Naive B cell (primary cell): ENCODE measurements at regions not wholly inside any gene's neighbourhood (a gene's known extent, or its start where the extent isn't known, plus 50 kb on each side); places are given as distances from the start of the nearest gene placed in this dataset.

Source experiments
- ATAC-seq, 2 donors: fragments of 150-1000 bp; cut with Tn5 transposase; 2 replicates each; pipeline ENCODE4 v1.10.0; 2021; ENCODE audit warnings: low read depth in 2 of 2, mild to moderate bottlenecking in 2 of 2, moderate library complexity in 2 of 2
- DNase-seq: peaks from one replicate; pipeline ENCODE4 v3.0.0; 2022
- H3K27ac Mint-ChIP-seq, 6 donors: one replicate each; pipeline ENCODE4 v1.8.0; 2020 to 2022; ENCODE audit warnings: mild to moderate bottlenecking in 6 of 6, mixed read lengths in 6 of 6, moderate library complexity in 5 of 6, inconsistent platforms in 2 of 6
- H3K27me3 Mint-ChIP-seq, 3 donors: one replicate each; pipeline ENCODE4 v1.8.0; 2021 to 2022; ENCODE audit warnings: mixed read lengths in 3 of 3, mild to moderate bottlenecking in 1 of 3
- H3K36me3 Mint-ChIP-seq, 2 donors: one replicate each; pipeline ENCODE4 v1.8.0; 2020 to 2022; ENCODE audit warnings: mixed read lengths in 2 of 2, inconsistent platforms in 1 of 2, mild to moderate bottlenecking in 1 of 2
- H3K4me1 Mint-ChIP-seq, 3 donors: one replicate each; pipeline ENCODE4 v1.8.0; 2020 to 2022; ENCODE audit warnings: mixed read lengths in 3 of 3, inconsistent platforms in 1 of 3, mild to moderate bottlenecking in 1 of 3, moderate library complexity in 1 of 3
- H3K4me3 Mint-ChIP-seq, 8 donors: one replicate each; pipeline ENCODE4 v1.8.0; 2020 to 2022; ENCODE audit warnings: mild to moderate bottlenecking in 8 of 8, mixed read lengths in 8 of 8, moderate library complexity in 8 of 8, inconsistent platforms in 2 of 8
- H3K9me3 Mint-ChIP-seq, 7 donors: one replicate each; pipeline ENCODE4 v1.8.0; 2020 to 2022; ENCODE audit warnings: mixed read lengths in 7 of 7, mild to moderate bottlenecking in 5 of 7, inconsistent platforms in 2 of 7, moderate library complexity in 1 of 7

DNA sequence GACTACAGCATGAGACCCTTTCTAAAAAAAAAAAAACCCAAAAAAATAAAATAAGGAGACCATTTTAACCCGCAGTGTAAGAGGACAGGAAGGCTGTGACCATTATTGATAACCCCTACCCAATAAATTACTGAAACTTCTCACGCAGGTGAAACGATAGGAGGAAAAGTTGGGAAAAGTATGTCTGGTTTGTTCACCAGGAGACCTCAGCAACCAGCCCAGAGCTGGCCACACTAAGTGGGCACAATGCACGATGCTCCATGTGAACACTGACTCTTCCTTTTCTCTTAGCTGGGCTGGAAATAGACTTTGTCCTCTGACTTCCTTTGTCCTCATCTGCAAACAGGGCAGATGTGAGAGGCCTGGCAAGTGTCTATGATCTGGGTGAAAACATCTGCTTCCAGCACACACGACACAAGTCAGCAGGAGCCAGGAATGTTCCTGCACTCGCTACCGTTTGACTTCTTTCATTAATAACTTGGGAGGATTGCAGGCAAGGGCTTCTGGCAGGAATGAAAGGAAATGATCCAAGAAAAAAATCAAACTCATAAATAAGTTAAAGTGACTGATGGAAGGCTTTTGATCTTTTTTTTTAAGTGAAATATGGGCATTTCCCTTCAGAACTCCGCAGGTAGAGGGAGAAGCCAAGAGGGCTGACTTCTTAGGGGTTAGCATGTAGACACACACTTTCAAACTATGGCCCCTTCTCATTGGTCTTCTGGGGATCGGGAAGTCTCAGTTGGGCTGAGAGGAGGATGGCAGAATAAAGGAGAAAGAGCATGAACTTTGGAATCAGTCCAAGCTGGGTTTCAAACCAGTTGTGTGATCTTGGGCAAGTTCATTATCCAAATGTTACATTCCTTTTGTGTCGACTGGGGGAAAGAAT lies 137.4 kb upstream of the MYCN start:
- no peaks in the 10 kb centered on the region for H3K36me3 Mint-ChIP-seq
- no peak for DNase-seq
- H3K27me3 Mint-ChIP-seq = peaks cover 0 to 4% (median 0%) of the 10 kb centered on the region in 3 donors
- H3K27ac Mint-ChIP-seq = no peak overlapping the region
- H3K4me1 Mint-ChIP-seq = no peaks in the 10 kb centered on the region
- H3K4me3 Mint-ChIP-seq = no peak overlapping the region
- H3K9me3 Mint-ChIP-seq = peaks cover 0 to 5% (median 0%) of the 10 kb centered on the region in 7 donors
- ATAC-seq = no peak

DNA sequence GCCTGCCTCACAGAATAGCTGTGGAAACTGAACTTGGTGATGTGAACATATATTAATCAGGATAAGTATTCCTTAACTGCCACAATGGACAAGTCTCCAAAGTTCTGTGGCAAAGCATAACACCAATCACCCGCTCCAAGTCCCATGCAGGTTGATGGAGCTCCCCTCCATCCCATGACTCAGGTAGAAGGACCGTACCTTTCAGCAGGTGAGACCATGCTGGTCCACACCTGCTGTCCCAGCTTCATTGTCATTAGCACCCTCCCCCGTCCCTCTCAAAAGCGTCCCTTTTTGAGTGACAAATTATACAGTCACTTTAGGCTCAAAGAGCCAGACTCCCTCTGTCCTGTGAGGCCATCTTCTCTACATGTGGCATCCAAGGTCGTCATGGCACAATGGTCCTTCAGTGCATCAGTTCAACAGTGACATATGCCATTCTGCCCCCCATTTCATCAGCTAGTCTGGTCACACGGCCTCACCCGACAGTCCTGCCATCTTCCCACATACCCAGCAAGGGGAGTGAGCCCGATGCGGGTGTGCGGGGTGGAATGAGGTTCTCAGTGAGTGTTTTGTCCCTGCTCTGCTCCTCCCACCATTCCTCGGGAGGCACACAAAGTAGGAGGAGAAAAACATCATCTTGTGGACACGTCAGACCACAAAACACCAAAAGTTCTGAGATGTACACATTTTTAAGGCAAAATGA lies 136.7 kb upstream of the MYCN start:
- peaks cover 0 to 3% (median 2%) of the 10 kb centered on the region in 3 donors for H3K4me1 Mint-ChIP-seq
- H3K27ac Mint-ChIP-seq = no peak overlapping the region
- H3K4me3 Mint-ChIP-seq = no peak overlapping the region
- H3K9me3 Mint-ChIP-seq = peaks cover 0 to 5% (median 0%) of the 10 kb centered on the region in 7 donors
- peaks cover 0 to 4% (median 0%) of the 10 kb centered on the region in 3 donors for H3K27me3 Mint-ChIP-seq
- no peaks in the 10 kb centered on the region for H3K36me3 Mint-ChIP-seq
- no peak for ATAC-seq
- DNase-seq = no peak

DNA sequence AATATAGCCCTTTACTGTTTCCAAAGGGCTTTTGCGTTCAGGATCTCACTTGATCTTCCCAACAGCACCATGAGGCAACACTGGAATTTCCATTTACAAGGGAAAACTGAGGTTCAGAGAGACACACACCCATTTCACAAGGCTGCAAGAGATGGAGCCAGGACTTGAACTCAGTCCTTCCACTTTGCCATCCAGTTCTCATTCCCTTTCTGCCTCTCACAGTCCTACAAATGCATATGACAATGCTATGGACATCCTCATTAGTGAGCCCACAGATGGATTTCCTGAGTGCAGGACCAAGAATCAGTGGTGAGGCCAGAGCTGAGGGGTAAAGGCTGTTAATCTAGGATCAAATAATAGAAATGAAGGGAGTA lies 136.1 kb upstream of the MYCN start:
- Mint-ChIP-seq H3K36me3 (no peaks in the 10 kb centered on the region), H3K27ac (no peak overlapping the region), H3K4me1 (peaks cover 0 to 7% (median 7%) of the 10 kb centered on the region in 3 donors), H3K4me3 (no peak overlapping the region), H3K27me3 (peaks cover 0 to 4% (median 0%) of the 10 kb centered on the region in 3 donors), H3K9me3 (peaks cover 0 to 5% (median 0%) of the 10 kb centered on the region in 7 donors)
- DNase-seq (no peak), ATAC-seq (no peak)

DNA sequence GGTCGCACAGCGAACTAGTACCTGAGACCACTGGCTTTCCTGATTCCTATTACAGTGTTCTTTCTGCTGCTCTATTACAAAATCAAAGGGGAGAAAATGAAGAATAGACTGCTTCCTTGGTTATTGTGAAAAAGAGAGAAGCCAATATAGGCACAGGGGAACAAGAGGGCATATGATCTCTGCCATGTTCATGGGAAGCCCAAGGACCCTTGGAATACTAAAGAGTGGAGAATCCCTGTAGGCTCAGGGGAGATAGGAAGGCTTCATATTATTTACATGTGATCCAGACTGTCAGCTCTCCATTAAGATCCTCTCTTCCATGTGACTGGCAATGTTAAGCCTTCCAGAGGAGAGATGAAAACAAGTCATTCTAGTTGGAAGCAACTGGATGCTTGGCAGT lies 135.7 kb upstream of the MYCN start:
- Mint-ChIP-seq H3K27ac (no peak overlapping the region), H3K4me1 (peaks cover 0 to 7% (median 7%) of the 10 kb centered on the region in 3 donors), H3K9me3 (peaks cover 0 to 5% (median 0%) of the 10 kb centered on the region in 7 donors), H3K27me3 (peaks cover 0 to 4% (median 0%) of the 10 kb centered on the region in 3 donors), H3K36me3 (no peaks in the 10 kb centered on the region), H3K4me3 (no peak overlapping the region)
- ATAC-seq (no peak), DNase-seq (no peak)

DNA sequence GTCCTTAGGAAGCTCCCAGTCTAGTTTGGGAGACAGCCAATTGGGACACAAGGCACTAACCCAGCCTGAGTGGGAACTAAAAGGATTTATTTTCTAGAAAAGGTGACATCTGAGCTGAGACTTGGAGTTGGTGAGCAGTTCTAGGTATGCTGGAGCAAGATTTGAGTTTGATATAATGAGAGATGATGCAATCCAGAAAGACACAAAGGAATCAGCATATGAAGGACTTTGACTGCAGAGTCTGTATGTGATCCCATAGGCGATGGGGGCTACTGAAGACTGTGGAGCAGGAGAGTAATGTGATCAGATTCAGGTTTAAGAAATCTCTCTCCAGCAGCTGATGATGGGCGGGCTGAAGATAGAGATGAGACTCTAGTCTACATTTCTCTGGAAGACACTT lies 135.1 kb upstream of the MYCN start:
- DNase-seq = no peak
- Mint-ChIP-seq H3K9me3 (peaks cover 0 to 5% (median 0%) of the 10 kb centered on the region in 7 donors), H3K36me3 (no peaks in the 10 kb centered on the region), H3K27ac (no peak overlapping the region), H3K27me3 (peaks cover 0 to 4% (median 0%) of the 10 kb centered on the region in 3 donors), H3K4me3 (no peak overlapping the region), H3K4me1 (peaks cover 0 to 7% (median 7%) of the 10 kb centered on the region in 3 donors)
- no peak for ATAC-seq

DNA sequence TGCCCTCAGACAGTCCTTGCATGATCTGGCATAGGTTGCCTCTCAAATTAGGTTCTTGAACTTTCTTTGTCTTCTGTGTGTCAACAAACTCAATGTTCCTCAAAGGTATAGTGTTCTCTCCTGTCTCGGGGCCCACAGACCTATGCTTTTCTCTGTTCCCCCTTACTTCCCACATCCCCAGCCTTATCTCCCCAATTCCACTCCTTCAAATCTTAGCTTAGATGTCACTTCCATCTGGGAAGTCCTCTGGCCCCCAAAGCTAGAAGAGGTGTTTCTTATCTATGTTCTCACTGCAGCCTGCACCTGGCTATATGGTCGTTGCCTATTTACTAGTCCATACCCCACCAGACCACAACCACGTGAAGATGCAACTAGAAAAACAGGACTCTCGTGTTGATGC lies 134.6 kb upstream of the MYCN start:
- no peak overlapping the region for H3K27ac Mint-ChIP-seq
- no peak for ATAC-seq
- H3K9me3 Mint-ChIP-seq = peaks cover 0 to 5% (median 0%) of the 10 kb centered on the region in 7 donors
- no peak overlapping the region for H3K4me3 Mint-ChIP-seq
- no peaks in the 10 kb centered on the region for H3K36me3 Mint-ChIP-seq
- peaks cover 0 to 7% (median 7%) of the 10 kb centered on the region in 3 donors for H3K4me1 Mint-ChIP-seq
- peaks cover 0 to 4% (median 0%) of the 10 kb centered on the region in 3 donors for H3K27me3 Mint-ChIP-seq
- no peak for DNase-seq

DNA sequence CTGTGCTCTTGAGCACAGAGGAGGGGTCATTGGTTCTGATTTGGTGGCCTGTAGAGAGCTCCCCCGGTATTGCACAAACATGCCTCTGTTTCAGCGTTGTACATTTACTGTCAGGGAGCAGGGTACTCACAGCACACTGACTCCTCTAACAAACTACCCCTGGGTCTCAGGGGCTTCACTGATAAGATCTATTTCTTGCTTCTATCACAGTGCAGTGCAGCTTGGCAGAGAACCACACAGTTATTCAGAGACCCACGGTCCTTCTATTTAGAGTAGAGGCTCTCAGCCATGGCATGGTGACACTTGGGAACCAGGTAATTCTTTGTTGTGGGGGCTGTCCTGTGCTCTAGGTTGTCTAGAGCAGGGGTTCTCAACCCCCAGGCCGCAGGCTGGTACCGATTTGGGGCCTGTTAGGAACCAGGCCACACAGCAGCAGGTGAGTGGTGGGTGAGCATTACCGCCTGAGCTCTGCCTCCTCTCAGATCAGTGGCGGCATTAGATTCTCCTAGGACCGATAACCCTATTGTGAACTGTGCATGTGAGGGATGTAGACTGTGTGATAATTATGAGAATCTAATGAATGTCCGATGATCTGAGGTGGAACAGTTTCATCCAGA lies 133.4 kb upstream of the MYCN start:
- H3K36me3 Mint-ChIP-seq = no peaks in the 10 kb centered on the region
- ATAC-seq = no peak
- H3K27me3 Mint-ChIP-seq = peaks cover 2 to 4% (median 3%) of the 10 kb centered on the region in 3 donors
- H3K4me3 Mint-ChIP-seq = no peak overlapping the region
- no peak for DNase-seq
- H3K9me3 Mint-ChIP-seq = peaks cover 0 to 5% (median 0%) of the 10 kb centered on the region in 7 donors
- peaks cover 0 to 7% (median 7%) of the 10 kb centered on the region in 3 donors for H3K4me1 Mint-ChIP-seq
- no peak overlapping the region for H3K27ac Mint-ChIP-seq

DNA sequence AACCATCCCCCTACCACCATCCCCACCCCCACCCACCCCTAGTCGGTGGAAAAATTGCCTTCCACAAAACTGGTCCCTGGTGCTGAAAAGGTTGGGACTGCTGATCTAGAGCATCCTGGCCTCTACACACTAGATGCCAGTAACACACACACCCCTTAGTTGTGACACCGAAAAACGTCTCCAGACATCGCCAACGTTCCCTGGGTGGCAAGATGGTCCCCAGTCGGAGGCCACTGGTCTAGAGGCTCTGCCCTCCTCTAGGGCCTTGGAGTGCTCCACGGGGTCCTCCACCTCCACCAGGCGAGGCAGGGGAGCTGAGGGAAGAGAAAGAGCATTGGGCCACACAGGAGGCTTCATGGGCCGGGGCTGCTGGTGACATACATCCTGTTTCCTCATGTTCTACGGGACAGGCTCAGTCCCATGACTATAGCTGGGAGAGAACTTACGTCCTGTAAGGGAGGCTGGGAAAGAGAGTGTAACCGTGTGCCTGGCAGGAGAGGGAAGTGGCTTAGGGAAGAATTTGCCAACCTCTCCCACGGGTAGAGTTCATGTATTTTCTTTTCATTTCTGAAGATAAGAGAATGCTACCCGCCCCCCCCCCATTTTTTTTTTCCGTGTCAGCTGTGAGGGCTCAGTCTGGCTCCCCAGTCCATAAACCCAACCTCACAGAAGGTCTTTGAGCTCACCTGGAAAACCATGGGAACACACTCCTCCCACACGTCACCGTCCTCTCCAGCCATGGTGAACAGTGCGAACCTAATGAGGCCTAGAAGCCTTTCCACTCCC lies 132.7 kb upstream of the MYCN start:
- H3K4me3 Mint-ChIP-seq = no peak overlapping the region
- DNase-seq = no peak
- peaks cover 0 to 3% (median 0%) of the 10 kb centered on the region in 7 donors for H3K9me3 Mint-ChIP-seq
- H3K27me3 Mint-ChIP-seq = peaks cover 4 to 9% (median 5%) of the 10 kb centered on the region in 3 donors
- H3K36me3 Mint-ChIP-seq = no peaks in the 10 kb centered on the region
- no peak overlapping the region for H3K27ac Mint-ChIP-seq
- no peak for ATAC-seq
- H3K4me1 Mint-ChIP-seq = peaks cover 0 to 7% (median 7%) of the 10 kb centered on the region in 3 donors

DNA sequence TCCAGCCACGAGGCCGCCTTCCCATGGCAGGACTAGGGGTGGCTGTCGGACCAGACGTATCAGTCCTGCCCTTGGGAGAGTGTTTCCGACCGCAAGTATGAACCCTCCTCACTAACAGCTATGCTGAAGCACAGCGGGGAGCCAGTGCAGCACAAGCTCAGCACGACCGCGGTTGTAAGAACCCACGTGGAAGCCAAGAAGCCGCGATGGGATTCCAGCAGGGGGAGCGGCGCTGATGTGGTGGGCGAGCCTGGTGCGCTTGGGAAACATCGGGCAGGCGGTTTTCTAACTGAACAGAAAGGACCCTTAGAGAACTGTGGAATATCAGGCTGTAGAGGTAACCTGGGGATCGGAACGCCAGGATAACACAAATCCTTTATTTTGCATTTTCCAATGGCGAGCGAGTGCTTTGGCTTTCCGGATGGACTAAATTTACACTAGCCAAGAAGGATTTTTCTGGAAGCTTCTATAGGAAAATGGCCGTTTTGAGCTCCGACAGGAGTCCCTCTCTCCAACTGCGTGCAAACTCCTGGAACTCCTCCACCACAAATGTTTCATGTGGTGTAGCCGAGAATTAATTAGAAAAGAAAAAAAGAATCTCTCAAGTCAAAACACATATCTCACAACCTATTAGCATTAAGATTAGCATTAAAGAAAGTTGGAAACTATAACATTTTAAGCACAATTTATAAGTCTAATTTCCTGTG lies 132.0 kb upstream of the MYCN start:
- ATAC-seq = no peak
- Mint-ChIP-seq H3K9me3 (no peaks in the 10 kb centered on the region), H3K27ac (no peak overlapping the region), H3K36me3 (no peaks in the 10 kb centered on the region), H3K4me1 (peaks cover 0 to 7% (median 7%) of the 10 kb centered on the region in 3 donors), H3K27me3 (peaks cover 4 to 15% (median 7%) of the 10 kb centered on the region in 3 donors), H3K4me3 (no peak overlapping the region)
- no peak for DNase-seq

DNA sequence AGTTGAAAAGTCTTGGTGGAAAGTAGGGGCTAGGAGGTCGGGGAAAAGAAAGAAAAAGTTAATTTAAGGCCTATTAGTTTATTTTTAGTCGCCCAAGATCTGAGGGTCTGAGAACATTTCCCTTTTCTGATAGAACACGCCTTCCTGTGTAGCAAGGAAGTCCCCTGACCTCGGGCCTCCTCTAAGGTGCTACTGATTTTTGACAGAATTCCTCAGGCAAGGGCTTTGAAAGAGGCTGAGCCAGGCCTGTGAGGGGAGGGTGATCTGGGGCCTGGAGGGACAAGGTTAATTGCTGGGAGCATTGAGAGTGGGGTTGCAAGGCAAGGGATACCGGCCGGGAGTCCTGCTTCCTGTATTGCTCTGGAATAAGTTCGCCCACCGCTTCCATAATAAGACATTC lies 131.4 kb upstream of the MYCN start:
- DNase-seq = no peak
- no peak for ATAC-seq
- H3K4me1 Mint-ChIP-seq = peaks cover 0 to 7% (median 7%) of the 10 kb centered on the region in 3 donors

DNA sequence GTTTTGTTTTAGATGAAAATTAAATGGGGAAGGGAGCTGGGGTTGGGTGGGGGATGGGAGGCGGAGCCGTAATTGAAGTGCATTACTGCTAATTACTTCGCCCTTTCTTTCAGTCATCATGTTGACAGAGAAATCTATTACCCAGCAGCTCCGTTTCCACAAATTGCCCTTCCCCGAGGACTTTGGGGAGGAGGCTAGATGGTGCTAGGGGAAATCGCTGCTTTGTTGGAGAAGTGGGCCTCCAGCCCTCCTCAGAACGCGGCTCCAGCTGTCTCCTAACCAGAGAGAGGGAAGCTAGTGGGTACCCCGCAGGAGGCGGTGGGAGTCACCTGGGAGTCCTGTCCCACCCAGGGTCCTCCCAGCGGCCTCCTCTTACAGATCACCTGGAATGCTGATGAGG lies 130.9 kb upstream of the MYCN start:
- Mint-ChIP-seq H3K36me3 (no peaks in the 10 kb centered on the region), H3K27me3 (peaks cover 4 to 24% (median 7%) of the 10 kb centered on the region in 3 donors)

More for the DNA sequence above, 131.4 kb upstream of the MYCN start:
- Mint-ChIP-seq H3K27me3 (peaks cover 4 to 20% (median 7%) of the 10 kb centered on the region in 3 donors), H3K36me3 (no peaks in the 10 kb centered on the region), H3K4me3 (no peak overlapping the region), H3K9me3 (no peaks in the 10 kb centered on the region), H3K27ac (no peak overlapping the region)

DNA sequence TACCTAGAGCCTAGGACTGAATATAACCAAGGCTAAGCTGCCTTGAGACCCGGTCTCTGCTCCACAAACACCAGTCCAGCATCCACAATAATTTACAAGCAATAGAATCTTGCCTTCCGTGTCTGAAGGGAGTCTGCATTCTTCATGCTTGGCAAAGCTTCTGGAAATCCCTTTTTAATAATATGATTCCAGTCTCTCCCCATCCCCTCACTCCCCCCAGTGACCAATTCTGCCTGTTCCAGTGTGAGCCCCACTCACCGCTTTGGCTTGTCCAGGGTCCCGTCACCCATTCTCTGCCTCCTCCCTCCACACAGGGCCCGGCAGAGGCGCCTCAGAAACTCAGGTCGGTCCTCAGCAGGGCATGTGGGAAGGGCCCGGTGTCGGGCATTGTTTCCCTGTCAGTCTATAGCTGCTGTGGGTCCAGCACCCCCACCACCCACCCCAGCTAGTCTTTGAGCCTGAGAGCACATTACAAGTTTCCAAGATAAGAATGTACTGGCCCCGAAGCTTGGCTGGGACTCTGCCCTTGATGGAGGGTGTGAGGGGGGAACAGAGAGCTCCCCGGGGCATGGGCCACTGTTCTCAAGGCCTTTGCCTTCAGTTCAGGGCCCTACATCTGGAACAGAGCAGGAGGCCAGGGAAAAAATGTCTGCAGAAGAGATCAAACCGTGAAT lies 129.7 kb upstream of the MYCN start:
- Mint-ChIP-seq H3K4me3 (no peak overlapping the region), H3K27ac (no peak overlapping the region), H3K27me3 (peaks cover 6 to 34% (median 7%) of the 10 kb centered on the region in 3 donors), H3K9me3 (no peaks in the 10 kb centered on the region), H3K36me3 (no peaks in the 10 kb centered on the region), H3K4me1 (peaks cover 0 to 7% (median 7%) of the 10 kb centered on the region in 3 donors)
- no peak for ATAC-seq
- no peak for DNase-seq

More for the DNA sequence above, 130.9 kb upstream of the MYCN start:
- H3K9me3 Mint-ChIP-seq = no peaks in the 10 kb centered on the region
- H3K4me1 Mint-ChIP-seq = peaks cover 0 to 7% (median 7%) of the 10 kb centered on the region in 3 donors
- H3K27ac Mint-ChIP-seq = no peak overlapping the region
- no peak for DNase-seq
- no peak overlapping the region for H3K4me3 Mint-ChIP-seq
- no peak for ATAC-seq
